CD4-positive, alpha-beta T cell treated with Interferon alpha-2 for 1 hour (primary cell): ENCODE measurements at regions not wholly inside any gene's neighbourhood (a gene's known extent, or its start where the extent isn't known, plus 50 kb on each side); places are given as distances from the start of the nearest gene placed in this dataset.

Experiments used
- DNase-seq, 2 donors: peaks; one replicate each; pipeline ENCODE4 v3.0.0-alpha.2; 2020 to 2022

DNA sequence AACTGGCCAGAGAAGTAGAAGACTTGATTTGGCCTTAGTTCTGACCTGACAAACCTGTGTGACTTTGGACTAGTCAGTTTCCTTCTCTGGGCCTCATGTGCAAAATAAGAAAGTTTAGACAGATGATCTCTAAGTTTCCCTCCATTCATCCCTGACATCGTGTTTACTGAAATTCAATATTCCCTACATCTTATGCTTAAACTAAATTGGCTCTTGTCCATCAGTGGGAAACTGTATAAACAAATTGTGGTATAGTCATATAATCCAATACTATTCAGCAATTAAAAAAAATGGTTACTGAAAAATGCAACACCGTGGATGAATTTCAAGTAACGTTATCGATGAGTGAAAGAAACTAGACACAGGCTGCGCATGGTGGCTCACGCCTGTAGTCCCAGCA lies 64.4 kb upstream of the HRH1 start:
- DNase-seq = no peak

GRCh38 chr3:11090551-11090950 lies 63.7 kb upstream of the HRH1 start:
- DNase-seq = no peak

- no peak for DNase-seq
Measured at GRCh38 chr3:11091088-11091590, 63.2 kb upstream of the HRH1 start.

GRCh38 chr3:11091791-11092190 lies 62.5 kb upstream of the HRH1 start:
- no peak for DNase-seq

DNA sequence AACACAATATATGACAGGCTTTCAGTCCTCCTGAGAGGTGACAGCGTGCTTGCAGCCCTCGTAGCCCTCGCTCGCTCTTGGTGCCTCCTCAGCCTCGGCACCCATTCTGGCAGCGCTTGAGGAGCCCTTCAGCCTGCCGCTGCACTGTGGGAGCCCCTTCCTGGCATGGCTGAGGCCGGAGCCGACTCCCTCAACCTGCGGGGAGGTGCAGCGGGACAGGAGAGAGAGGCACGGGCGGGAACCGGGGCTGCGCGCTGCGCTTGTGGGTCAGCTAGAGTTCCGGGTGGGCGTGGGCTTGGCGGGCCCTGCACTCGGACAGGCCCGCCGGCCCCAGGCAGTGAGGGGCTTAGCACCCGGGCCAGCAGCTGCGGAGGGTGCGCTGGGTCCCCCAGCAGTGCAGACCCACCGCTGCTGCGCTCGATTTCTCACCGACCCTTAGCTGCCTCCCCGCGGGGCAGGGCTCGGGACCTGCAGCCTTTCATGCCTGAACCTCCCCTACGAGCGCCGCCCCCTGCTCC lies 60.4 kb upstream of the HRH1 start:
- DNase-seq = no peak

DNA sequence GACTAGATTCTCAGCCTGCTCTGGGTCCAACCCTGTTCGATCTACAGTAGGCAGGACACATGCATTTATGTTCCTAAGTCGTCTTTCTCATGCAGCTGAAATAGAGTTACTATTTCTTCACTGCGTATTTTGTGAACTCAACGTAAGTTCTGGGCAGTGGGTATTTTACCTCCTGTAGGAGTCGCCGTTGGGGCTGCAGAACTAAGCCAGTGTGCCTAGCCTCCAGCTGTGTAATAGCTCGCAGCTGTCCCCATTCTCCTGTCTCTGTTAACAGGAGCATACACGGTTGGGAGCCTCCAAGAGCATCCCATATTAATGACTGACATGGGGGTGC lies 58.4 kb upstream of the HRH1 start:
- no peak for DNase-seq

DNA sequence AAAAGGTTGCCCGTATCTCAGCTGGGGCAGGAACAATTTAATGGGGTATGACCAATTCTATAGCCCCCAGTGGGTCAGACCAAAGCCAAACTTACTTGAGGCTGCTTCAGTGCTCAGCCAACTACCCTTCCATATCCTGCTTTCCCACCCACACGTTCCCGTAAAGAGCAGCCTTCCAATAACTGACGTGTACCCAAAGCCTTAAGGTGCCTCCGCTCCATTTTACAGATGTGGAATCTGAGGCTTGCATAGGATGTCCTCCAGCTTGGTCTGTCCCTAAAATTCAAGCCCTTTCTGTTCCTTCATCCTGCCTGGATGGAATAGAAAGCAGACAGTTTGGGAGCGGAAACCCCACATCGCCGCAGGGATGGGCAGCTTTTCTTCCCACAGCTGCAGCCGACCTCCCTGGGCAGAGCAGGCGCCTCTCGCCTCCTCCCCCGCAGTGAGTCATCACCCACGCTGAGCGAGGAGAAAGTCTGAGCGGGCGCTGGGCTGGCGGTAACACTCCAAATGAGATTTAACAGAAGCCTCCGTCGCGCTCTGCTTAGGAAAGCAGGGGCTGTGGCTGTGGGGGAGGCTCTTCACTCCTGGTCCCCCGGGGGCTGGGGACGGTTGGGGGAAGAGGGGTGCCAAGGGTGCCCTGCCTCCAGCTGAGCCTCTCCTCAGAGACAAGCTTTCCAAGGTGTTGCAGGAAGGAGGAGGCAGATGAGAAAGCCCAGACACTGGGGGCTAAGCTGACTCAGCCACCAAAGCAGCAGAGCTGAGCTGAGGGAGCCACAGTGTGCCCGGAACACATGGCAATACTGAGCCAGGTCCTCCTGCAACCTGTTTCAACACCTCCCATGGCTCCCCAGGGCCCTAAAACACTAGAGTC lies 57.8 kb upstream of the HRH1 start:
- peak; percentile 7 to 16 for DNase-seq

DNA sequence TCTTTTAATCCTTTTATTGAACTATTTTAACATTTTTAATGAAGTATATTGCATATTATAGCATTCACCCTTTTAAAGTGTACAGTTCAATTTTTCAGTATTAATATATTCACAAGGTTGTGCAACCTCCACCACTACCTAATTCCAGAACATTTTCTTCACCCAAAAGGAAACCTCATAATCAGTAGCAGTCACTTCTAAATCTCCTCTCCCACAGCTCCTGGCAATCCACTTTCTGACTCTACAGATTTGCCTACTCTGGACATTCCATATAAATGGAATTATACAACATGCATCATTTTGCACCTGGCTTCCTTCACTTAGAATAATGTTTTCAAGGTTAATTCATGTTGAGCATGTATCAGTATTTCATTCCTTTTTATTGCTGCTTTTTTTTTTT lies 55.0 kb upstream of the HRH1 start:
- DNase-seq = no peak
